PFSK-1 (cell line): ENCODE measurements at regions not wholly inside any gene's neighbourhood (a gene's known extent, or its start where the extent isn't known, plus 50 kb on each side); places are given as distances from the start of the nearest gene placed in this dataset.

Source experiments
- FOXP2 ChIP-seq: optimal IDR thresholded peaks from 2 replicates; pipeline ENCODE3; 2011; ENCODE audit warnings: borderline replicate concordance, control low read depth, inconsistent platforms; ENCODE audit not compliant: insufficient read depth; ENCODE audit errors: extremely low read length, extremely low read depth
- POLR2AphosphoS5 ChIP-seq: IDR thresholded peaks from 2 replicates; pipeline ENCODE4 v1.6.1; 2012; ENCODE audit warnings: low read depth, mild to moderate bottlenecking, control low read depth, low read length, moderate library complexity
- REST ChIP-seq, 2 experiments: IDR thresholded peaks; 2 replicates each; pipeline versions ENCODE4 v1.6.1 to v1.8.0; 2011 to 2012; ENCODE audit warnings: low read depth in 2 of 2, low read length in 2 of 2, control low read depth in 1 of 2, inconsistent platforms in 1 of 2, mild to moderate bottlenecking in 1 of 2, moderate library complexity in 1 of 2; ENCODE audit not compliant: insufficient read depth in 1 of 2
- SIN3A ChIP-seq: IDR thresholded peaks from 2 replicates; pipeline ENCODE4 v1.6.1; 2012; ENCODE audit warnings: mild to moderate bottlenecking, low read length, moderate library complexity, borderline replicate concordance; ENCODE audit not compliant: insufficient read depth
- TAF1 ChIP-seq: IDR thresholded peaks from 2 replicates; pipeline ENCODE4 v1.6.1; 2012; ENCODE audit warnings: low read length, control low read depth, borderline replicate concordance; ENCODE audit not compliant: insufficient read depth

- TF ChIP-seq REST (IDR thresholded peaks at IDR 0.05; ENCODE audit: insufficient read depth in 1 of 2, low read depth in 2 of 2, low read length in 2 of 2): no peak
- TF ChIP-seq SIN3A: no peak
- no peak for TF ChIP-seq TAF1
Measured at GRCh38 chr3:103787164-103787871, 1352.5 kb downstream of the ZPLD1 start.

- TF ChIP-seq FOXP2 (no peak), SIN3A (no peak), POLR2AphosphoS5 (no peak), REST (IDR thresholded peaks at IDR 0.05; ENCODE audit: insufficient read depth in 1 of 2, low read depth in 2 of 2, low read length in 2 of 2) (no peak), TAF1 (no peak)
Measured at GRCh38 chr3:103787879-103788278, 1353.1 kb downstream of the ZPLD1 start.

GRCh38 chr3:103791786-103792515 is 1357.1 kb downstream of the ZPLD1 start:
- no peak for TF ChIP-seq SIN3A
- TF ChIP-seq POLR2AphosphoS5: no peak
- no peak for TF ChIP-seq REST (IDR thresholded peaks at IDR 0.05; ENCODE audit: insufficient read depth in 1 of 2, low read depth in 2 of 2, low read length in 2 of 2)
- no peak for TF ChIP-seq FOXP2
- TF ChIP-seq TAF1: no peak

- no peak for TF ChIP-seq SIN3A
Measured at GRCh38 chr3:103794656-103795055, 1359.8 kb downstream of the ZPLD1 start.

- TF ChIP-seq REST (IDR thresholded peaks at IDR 0.05; ENCODE audit: insufficient read depth in 1 of 2, low read depth in 2 of 2, low read length in 2 of 2): no peak
- no peak for TF ChIP-seq FOXP2
- no peak for TF ChIP-seq TAF1
- TF ChIP-seq POLR2AphosphoS5: no peak
Measured at GRCh38 chr3:103796068-103796467, 1361.3 kb downstream of the ZPLD1 start.
